ACHN (cell line): ENCODE measurements at regions not wholly inside any gene's neighbourhood (a gene's known extent, or its start where the extent isn't known, plus 50 kb on each side); places are given as distances from the start of the nearest gene placed in this dataset.
A peak's percentile ranks its signal among the peaks of the same experiment; 100 is the strongest.

ENCODE experiments used
- DNase-seq: peaks from one replicate; pipeline ENCODE4 v3.0.0-alpha.2; 2015
- in situ Hi-C: cut with HindIII; loops from 2 replicates; pipeline ENCODE4 v1.10.0; 2017; ENCODE audit warnings: low sequenced_read_pairs, low pct_ligation_motif_present, low pct_unique_long_range_greater_than_20kb

DNA sequence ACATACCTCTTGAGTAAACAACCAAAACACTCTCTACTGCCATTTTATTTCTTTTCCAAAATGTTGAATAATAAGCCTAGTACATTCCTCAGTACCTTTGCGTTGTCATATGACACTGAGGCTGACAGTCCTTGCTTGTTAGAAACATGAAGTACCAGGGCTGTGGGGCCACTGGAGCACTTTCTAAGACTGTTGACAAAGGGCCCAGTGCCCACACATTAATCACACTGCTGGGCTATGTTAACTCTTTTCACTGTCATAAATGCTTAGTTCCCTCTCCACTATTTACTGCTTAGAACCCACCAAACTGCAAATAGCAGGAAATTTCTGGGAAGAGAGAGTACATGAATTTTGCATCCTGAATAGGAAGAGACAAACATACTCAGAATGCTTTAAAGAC lies 57.1 kb downstream of the FAM47B start:
- DNase-seq = no peak

DNA sequence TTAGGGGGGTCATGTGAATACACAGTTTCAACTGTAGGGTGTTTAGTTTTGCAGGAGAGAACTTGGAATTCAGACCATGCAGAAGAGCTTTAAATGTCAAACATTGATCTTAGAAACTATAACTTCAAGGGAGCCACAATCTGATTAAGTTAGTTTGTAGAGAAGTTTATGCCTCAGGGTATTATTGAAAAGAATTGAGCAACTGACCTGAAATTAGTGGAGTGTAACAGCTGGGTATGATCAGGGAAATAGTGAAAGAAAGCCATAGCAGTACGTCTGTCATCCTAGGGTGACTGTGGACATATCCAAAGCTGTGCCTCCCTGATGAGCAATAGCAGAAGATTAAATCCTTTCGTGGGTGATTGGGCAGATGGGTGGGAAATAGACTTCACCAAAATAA lies 63.8 kb downstream of the FAM47B start:
- DNase-seq = no peak
- in situ Hi-C loops = no loop called here

More for the DNA sequence above, 57.1 kb downstream of the FAM47B start:
- in situ Hi-C loops = no loop called here

DNA sequence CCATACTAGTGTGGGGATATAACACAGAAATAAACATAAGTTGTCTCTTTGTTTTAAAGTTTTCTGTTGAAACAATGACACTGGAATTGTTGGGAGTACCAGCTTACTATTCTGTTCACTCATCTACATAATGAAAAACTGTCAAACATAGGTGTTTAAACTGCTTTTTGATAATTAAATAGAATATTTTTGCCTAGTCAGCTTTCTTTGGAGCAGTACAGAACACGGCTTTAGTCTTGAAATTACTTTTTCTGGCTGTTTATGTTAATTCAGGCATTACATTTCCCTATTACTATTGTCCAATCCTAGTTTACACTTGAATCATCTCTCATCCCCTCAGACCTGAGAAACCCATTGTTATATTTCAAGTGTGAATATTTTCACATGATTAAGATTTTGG lies 73.0 kb downstream of the FAM47B start:
- in situ Hi-C loops = no loop called here
- no peak for DNase-seq

DNA sequence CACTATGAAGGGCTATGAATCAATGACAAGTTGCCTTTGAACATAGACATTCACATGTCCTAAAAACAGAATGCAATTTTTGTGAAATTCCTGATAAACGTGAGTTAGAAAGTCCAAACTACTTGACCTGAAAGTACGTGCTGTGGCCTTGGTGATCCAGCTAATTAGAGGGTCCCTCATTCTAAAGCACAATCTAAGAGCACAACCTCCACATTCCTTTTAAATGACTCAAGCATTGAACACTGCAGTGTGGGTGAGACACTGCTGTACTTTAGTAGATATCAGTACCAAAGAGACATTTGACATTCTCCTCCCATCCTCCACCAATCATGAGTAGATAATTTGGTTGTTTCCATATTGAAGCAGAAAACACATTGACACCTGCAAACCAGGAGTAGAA lies 73.5 kb downstream of the FAM47B start:
- DNase-seq = peak; percentile 1
- in situ Hi-C loops = no loop called here

DNA sequence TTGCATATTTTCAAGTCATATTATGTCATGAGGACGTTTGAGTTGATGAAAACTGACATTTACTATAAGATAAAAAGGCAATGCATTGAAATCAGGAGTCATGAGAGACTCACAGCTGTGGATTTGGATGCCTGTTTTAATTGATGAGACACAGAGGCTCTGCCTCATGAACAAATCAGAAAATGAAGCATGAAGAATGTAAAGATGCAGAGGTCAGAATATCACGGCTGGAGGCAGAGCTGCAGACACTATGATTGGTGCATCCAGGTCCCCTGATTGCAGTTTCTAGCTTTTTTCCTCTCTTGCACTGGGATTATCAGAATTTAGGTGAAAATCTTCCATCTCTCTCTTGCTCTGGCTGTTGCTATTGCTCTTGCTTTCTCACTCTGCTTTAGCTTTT lies 74.7 kb downstream of the FAM47B start:
- in situ Hi-C loops = no loop called here

DNA sequence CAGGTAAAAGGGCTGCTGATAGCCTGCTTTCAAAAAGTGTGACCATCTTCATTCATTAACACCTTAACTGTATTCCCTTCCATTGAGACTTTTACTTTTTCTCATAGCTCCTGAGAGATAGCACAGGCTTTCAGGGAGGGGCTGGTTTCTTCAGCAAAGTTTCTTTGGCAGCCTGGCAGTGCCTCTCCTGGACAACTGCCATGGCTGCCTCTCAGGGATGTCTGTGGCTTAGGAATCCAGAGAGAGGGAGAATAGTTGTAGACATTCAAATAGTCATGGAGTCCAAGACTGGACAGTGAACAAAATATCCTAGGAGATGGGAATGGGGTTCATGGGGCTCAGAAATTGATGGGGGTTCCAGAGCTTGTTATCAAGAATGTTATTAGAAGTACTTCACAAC lies 81.1 kb downstream of the FAM47B start:
- in situ Hi-C loops = no loop called here
- no peak for DNase-seq

More for the DNA sequence above, 74.7 kb downstream of the FAM47B start:
- DNase-seq = no peak

DNA sequence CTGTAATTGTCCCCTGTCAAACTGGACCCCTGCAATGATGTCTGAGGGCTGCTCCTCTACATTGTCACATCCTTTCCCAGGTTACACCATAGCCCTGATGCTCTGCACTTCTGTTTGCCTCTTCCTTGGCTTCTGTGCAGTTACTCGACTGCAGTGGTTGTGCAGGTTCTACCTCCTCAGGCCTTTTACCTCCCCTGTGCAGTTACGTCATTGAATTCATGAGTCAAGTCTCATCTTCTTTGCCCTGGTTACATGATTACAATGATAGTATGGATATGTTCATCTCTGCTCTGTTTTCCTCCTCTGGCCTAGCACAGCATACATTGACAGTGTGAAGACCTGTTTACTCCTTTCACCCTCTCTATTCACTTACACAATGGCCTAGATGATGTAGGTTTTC lies 83.2 kb downstream of the FAM47B start:
- DNase-seq = no peak
- in situ Hi-C loops = no loop called here

DNA sequence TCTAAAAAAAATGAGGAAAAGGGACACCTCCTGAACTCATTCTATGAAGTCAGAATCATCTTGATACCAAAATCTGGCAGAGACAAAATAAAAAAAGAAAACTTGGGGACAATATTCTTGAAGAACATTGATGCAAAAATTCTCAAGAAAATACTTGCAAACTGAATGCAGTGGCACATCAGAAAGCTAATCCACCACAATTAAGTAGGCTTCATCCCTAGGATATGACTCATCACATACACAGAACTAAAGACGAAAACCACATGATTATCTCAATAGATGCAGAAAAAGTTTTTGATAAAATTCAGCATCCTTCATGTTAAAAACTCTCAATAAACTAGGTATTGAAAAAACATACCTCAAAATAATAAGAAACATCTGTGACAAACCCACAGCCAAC lies 98.3 kb downstream of the FAM47B start:
- in situ Hi-C loops = no loop called here
- DNase-seq = no peak

DNA sequence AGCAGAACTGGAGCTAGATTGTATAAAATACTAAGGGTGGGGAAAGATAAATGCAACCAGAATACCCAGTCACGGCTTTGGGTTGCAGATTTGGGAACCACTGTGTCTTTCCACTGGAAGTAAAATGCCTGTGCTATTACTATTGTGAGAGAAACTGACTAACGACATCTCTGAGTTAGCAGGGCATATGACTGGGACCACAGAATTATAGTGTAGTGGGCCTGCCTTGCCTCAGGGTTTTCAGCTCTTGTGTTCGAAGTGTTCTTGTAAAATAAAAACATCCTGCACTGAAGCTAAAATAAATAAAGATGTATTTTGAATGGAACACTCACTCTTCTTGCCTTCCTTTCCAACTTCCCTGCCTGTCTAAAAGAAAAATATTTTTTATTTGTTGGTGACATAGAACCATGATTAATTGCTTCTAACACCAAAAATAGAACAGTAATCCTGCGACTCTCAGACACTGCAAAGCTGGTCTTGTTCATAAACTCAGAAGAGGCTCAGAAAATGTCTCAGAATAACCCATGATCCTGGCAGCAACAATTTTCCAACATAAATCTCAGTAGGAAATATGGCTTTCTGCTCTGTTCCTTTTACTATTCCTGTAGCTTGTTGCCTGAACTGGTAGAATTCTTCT lies 104.2 kb downstream of the FAM47B start:
- no peak for DNase-seq
- in situ Hi-C loops = no loop called here

DNA sequence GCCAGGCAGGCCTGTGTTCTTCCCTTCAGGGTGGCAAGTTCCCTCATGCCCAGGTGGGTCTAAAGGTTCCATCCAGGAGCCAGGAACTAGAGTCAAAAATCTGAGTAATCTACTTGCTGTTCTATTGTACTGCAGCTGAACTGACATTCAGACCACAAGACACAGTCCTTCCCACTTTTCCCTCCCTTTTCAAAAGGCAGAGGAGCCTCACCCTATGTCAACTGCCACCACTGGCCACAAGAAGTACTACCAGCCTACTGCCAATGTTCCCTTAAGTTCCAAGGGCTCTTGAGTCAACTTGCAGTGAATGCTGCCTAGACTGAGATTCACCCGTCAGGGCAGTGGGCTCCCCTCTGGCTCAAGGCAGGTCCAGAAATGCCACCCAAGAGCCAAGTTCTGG lies 133.5 kb downstream of the FAM47B start:
- in situ Hi-C loops = no loop called here
- peak; percentile 0 for DNase-seq

DNA sequence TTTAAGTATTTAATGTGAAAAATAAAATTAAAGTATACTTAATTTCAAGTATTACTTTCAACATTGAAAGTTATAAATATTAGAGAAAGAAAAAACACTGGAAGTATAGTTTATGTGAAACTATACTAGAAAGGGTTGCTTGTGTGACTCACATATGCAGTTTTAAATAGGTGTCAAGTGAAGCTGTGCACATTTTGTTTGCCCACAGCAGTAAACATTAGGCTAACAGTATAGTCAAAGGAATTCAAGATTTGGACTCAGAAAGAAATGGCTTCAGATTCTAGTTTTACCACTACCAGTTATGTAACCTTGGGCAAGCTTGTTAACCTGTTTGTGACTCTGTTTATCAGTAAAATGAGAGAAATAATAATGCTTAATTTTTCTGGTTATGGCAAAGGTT lies 148.2 kb downstream of the FAM47B start:
- in situ Hi-C loops = no loop called here
- DNase-seq = no peak

DNA sequence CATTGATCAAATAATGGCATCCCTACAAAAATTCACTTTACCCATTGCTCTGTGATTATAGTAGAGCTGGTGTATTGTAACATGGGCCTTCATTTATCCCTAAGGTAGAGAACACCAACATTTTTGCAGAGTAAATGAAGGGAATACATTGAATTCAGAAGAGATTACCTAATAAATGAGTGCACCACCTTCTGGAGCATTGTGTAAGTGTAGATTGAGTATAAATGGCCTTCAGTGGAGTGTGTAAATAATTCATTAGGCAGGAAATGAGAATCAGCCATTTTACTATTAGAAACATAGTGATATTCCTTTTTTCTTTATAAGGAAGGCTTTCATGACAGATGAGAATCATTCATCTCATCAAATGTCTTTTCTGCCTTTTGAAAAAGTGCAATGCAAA lies 155.8 kb downstream of the FAM47B start:
- DNase-seq = peak; percentile 16
- in situ Hi-C loops = no loop called here

DNA sequence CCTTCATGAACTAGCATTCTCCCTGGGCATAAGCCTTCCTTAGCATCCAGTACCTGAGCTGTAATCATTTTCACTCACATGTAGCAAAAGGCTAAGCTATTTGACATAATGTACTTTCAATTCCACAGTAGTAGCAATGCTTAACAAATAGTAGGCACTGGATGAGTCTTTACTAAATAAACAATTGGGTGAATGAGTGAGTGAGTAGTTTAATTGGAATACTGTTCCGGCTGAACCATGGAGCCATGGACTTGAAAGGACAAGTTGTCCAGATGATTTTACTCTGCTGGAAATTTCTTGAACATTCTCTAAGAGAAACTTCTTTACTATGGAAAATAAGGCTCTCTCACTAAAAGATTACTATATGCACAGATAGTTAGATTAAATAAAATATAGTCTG lies 159.3 kb downstream of the FAM47B start:
- no peak for DNase-seq
- in situ Hi-C loops = no loop called here

DNA sequence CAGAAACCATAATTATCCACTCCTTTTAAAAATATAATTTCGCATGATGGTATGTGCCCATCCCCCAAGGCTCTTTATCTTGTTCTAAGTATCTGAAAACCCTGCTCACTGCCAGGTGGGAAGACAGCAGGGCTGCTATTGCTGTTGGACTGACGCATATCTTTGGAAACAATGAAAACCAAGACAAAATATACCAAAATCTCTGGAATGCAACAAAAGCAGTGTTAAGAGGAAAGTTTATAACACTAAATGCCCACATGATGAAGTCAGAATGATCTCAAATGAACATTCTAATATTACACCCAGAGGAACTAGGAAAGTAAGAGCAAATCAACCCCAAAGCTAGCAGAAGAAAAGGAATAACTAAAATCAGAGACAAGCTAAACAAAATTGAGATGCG lies 162.0 kb downstream of the FAM47B start:
- DNase-seq = no peak
- in situ Hi-C loops = no loop called here

DNA sequence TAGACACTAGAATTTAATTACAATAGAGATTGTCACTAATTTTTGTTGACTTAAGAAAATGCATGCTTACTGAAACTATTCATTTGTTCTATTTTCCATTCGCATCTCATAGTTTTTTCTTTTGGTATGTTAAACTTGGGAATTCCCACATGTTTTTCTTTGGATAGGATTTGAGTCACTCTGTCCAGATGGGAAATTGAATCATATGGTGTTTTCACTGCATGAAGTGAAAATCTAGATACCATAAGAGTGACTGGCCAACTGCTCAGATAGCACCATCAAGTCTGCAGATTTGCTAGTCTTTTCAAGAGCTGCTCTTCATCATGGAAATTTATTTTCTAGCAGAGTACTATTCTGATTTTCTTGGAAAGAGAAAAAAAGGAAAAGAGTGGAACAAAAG lies 172.6 kb downstream of the FAM47B start:
- DNase-seq = no peak
- in situ Hi-C loops = no loop called here

DNA sequence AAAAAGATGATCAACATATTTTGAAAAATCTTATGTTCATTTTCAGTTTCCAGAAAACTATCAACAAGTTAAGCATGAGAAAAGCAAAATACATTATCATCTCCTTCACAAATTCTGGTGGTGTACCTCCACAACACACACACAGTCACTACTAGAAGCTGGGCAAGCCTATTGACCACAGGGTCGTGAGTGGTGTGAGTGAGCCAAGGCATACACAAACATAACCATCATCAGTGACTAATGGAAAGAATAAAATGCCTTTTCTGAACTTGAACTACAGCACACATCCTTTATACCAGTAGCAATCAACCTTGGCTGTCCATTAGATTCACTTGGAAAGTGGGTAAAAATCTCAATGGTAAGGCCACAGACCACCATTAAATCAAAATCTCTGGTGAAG lies 180.2 kb downstream of the FAM47B start:
- in situ Hi-C loops = no loop called here

DNA sequence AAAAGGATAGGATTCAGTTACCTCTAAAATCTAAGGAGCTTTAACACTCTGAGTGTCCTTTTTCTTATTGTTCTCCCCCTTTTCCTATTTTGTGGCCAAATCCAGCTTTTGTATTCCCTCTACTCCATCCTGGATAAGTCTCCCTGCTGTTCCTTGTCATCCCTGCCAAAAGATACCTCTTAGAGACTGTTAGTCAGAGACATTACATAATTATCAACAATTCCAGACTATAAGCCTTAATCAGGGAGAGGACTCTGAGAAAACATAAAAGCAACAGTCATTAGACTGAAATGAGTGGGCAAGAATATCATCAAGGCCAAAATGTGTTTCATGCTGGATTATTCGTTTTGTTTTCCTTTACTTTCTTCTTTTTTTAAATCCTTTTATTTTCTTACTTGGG lies 206.9 kb downstream of the FAM47B start:
- in situ Hi-C loops = no loop called here
- DNase-seq = no peak

More for the DNA sequence above, 180.2 kb downstream of the FAM47B start:
- no peak for DNase-seq

DNA sequence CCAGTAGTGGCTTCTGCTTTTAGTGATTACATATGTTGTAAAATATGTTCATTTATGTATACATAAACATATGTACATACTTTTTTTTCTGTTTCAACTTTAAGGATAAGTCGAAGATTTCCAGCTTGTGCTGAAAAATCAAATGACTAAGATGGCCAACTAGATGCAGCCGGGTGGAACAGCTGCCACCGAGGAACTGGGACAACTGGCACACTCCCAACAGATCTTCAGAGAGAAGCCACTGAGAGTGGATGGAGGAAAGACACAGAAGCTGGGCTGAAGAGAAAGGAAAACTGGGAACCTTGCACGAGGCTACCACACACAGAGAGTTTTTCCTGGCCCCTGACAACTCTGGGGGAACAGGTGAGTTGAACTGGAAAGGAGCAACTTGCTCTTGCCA lies 207.5 kb downstream of the FAM47B start:
- DNase-seq = no peak
- in situ Hi-C loops = no loop called here

DNA sequence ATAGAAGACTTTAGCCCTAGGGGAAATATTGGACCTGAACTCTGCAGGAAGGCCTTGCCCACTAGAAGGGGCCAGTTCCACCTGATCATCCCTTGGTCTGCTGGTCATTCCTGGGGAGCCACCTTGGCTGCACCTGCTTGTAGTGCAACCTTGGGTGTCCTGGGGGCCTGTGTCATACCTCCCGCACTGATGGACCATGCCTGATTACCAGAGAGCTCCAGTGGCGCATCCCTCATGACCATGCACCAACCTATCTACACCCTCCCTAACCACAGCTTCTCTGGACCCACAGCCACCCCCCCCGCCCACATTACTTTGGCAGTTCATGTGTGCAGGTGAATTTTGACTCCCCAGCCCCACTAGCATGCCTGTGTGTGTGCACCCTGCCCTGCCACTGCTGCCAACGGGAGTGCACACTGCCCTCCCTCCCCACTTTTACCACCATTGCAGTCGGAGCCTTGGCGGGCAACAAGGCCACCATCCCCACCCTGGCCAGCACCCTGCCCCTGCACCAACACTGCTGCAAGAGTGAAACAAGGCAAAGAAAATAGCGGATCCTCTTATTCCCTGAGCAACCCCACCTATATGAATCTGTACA lies 208.1 kb downstream of the FAM47B start:
- in situ Hi-C loops = no loop called here
- DNase-seq = no peak

DNA sequence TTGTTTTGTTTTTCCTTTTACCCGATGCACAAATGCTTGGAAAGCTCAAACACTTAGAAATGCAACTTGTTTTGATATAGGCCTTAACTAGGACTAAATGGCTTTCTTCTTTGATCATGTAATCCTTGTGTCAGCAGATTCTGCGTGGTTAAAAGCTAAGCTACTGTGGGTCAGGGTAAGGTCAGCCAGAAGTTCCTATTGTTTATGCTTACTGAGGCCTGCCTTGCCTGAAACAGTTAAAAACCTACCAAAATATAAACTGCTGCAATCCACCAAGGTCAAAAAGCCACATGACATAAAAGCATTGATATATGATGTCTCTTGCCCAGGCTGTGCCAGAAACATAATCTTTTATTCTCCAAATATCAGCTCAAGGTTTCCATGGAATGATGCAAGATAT lies 223.4 kb downstream of the FAM47B start:
- DNase-seq = no peak
- in situ Hi-C loops = no loop called here
